Lower lobe of right lung (tissue), 2 donors: ENCODE measurements at regions not wholly inside any gene's neighbourhood (a gene's known extent, or its start where the extent isn't known, plus 50 kb on each side); places are given as distances from the start of the nearest gene placed in this dataset.

ENCODE experiments used
- ATAC-seq, 2 donors: fragments of 200-7000 bp; cut with Tn5 transposase; one replicate each; pipeline ENCODE4 v1.9.1; 2020 to 2022; ENCODE audit warnings: mild to moderate bottlenecking in 2 of 2, moderate library complexity in 2 of 2
- DNase-seq: peaks from one replicate; pipeline ENCODE4 v3.0.0-alpha.2; 2020
- H3K27ac ChIP-seq: fragments of 200-600 bp; one replicate; pipeline ENCODE4 v1.8.0; 2022
- H3K27me3 ChIP-seq: fragments of 200-600 bp; one replicate; pipeline ENCODE4 v1.8.0; 2022; ENCODE audit warnings: low read depth
- H3K36me3 ChIP-seq: fragments of 200-600 bp; one replicate; pipeline ENCODE4 v1.8.0; 2022; ENCODE audit warnings: mild to moderate bottlenecking
- H3K4me1 ChIP-seq: fragments of 200-600 bp; one replicate; pipeline ENCODE4 v1.8.0; 2022
- H3K4me3 ChIP-seq: fragments of 200-600 bp; one replicate; pipeline ENCODE4 v1.8.0; 2022; ENCODE audit warnings: mild to moderate bottlenecking
- H3K9me3 ChIP-seq: fragments of 200-600 bp; one replicate; pipeline ENCODE4 v1.8.0; 2022
- CTCF ChIP-seq: fragments of 200-600 bp; IDR thresholded peaks from one replicate; pipeline ENCODE4 v1.8.0; 2022; ENCODE audit warnings: antibody characterized with exemption, mild to moderate bottlenecking
- intact Hi-C: fragments of 100-400 bp; cut with DNase I; formaldehyde crosslinking; loops from one replicate; pipeline ENCODE4 v1.11.0; 2022
- donor health status: DM: no; HTN: yes; CAD: no; lungs with severe emphysema.

- intact Hi-C loops: no loop called here
Observed at GRCh38 chr5:105977163-105977562, 1693.6 kb downstream of the EFNA5 start.

DNA sequence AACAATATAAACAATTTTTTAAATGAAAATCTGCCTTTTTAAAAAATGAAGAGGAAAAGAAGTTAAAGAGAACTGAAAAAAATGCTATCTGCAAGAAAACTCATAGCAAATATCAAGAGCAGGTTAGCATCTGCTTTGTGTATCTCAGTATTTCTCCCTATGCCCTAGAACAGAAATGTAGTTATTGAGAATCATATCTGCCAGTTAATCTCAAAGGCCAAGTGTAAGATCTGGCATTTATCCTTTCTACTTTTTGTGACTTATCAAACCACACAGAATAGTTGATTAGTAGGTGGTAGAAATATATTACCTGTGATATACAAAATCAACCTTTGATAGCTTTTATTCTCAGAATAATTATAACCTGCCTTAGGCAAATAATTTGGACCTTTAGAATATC, 1699.8 kb downstream of the EFNA5 start:
- intact Hi-C loops: no loop called here
- H3K4me1 ChIP-seq: no peaks in the 10 kb centered on the region
- ATAC-seq (no peak), DNase-seq (no peak)
- no peaks in the 10 kb centered on the region for H3K27me3 ChIP-seq
- no peak overlapping the region for H3K4me3 ChIP-seq
- no peaks in the 10 kb centered on the region for H3K9me3 ChIP-seq
- no peaks in the 10 kb centered on the region for H3K36me3 ChIP-seq
- no peak overlapping the region for H3K27ac ChIP-seq
- no peak for TF ChIP-seq CTCF

More at GRCh38 chr5:105977163-105977562, 1693.6 kb downstream of the EFNA5 start:
- H3K27me3 ChIP-seq: no peaks in the 10 kb centered on the region
- DNase-seq (no peak), ATAC-seq (no peak)
- no peaks in the 10 kb centered on the region for H3K9me3 ChIP-seq
- no peak overlapping the region for H3K4me3 ChIP-seq
- no peaks in the 10 kb centered on the region for H3K36me3 ChIP-seq
- H3K27ac ChIP-seq: no peak overlapping the region
- no peaks in the 10 kb centered on the region for H3K4me1 ChIP-seq
- TF ChIP-seq CTCF: no peak

DNA sequence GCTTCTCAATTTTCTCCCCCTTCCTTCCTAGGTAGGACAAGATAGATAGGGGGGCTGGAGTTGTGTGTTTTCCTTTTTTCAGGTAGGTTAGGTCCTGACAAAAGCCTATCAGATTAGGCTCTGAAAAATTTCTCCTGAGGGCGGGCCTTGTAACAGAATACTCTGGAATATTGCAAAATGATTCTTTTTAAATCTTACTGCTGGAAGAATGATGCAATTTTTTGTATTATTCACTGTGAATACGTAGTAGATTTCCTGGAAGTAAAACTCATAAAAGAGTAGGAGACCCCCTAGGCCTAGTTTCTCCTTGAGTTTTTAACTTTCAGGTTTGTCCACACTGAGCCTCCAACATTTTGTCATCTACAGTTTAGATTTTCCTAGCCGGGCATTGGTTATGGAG, 1701.8 kb downstream of the EFNA5 start:
- Histone ChIP-seq H3K27me3 (no peaks in the 10 kb centered on the region), H3K4me1 (no peaks in the 10 kb centered on the region), H3K27ac (no peak overlapping the region), H3K36me3 (no peaks in the 10 kb centered on the region), H3K4me3 (no peak overlapping the region), H3K9me3 (no peaks in the 10 kb centered on the region)
- intact Hi-C loops: no loop called here
- ATAC-seq (no peak), DNase-seq (no peak)
- no peak for TF ChIP-seq CTCF

- no peak for ATAC-seq
- no peak for TF ChIP-seq CTCF
- H3K27me3 ChIP-seq: no peaks in the 10 kb centered on the region
- no peaks in the 10 kb centered on the region for H3K36me3 ChIP-seq
- H3K4me1 ChIP-seq: no peaks in the 10 kb centered on the region
- no peak overlapping the region for H3K4me3 ChIP-seq
- no peak overlapping the region for H3K27ac ChIP-seq
- no peaks in the 10 kb centered on the region for H3K9me3 ChIP-seq
- intact Hi-C loops: no loop called here
- DNase-seq: no peak
Observed at GRCh38 chr5:105963696-105964255, 1707.0 kb downstream of the EFNA5 start.

DNA sequence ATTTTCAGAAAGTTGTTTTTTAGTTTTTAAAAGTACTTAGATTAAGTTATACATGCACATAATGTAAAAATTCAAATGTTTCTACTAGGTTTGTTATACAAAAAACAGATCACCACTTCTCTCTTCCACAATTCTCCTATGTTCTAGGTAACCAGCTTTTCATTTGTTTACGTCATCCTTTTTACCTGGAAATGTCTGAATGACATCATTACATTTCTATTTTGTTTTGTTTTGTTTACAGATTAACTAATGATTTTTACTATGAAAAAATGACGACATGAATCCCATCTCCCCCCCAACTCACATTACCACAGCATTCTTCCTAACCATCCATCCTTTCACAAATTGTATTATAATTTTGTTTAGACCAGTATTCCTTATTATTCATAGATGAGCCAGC, 1709.2 kb downstream of the EFNA5 start:
- intact Hi-C loops: no loop called here

More for the DNA sequence above, 1709.2 kb downstream of the EFNA5 start:
- DNase-seq (no peak), ATAC-seq (no peak)
- H3K36me3 ChIP-seq: no peaks in the 10 kb centered on the region
- H3K4me3 ChIP-seq: no peak overlapping the region
- H3K4me1 ChIP-seq: no peaks in the 10 kb centered on the region
- no peak overlapping the region for H3K27ac ChIP-seq
- no peak for TF ChIP-seq CTCF
- no peaks in the 10 kb centered on the region for H3K9me3 ChIP-seq
- H3K27me3 ChIP-seq: no peaks in the 10 kb centered on the region
